ENCODE measurements at regions not wholly inside any gene's neighbourhood (a gene's known extent, or its start where the extent isn't known, plus 50 kb on each side); places are given as distances from the start of the nearest gene placed in this dataset.
"Not testable (repeated sequence)": the region's sequence is repeated elsewhere in the genome, so short reads cannot be mapped to it uniquely, and the experiment has no call there.

DNA sequence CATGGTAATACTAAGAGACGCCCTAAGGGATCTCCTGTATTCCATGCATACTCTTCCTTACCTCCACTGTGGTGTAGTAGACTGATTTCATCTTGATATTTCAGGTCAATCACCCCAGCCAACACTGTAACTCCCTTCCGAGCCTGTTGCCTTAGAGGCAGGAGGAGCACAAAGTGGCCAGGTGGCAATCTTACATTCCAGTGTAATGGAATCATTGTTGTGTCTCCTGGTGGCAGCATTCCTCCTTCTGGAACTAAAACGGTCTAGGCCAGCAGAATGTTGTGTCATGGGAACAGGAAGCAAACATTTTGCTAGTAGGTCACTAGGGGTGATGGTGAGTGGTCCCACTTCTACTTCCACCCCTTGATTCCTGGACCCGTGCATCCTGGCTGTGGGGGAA lies 405.7 kb upstream of the SLC10A2 start:
- no peaks in the 10 kb centered on the region for H4K20me1 ChIP-seq (ENCODE audit: low read length)
- H3K27me3 ChIP-seq (ENCODE audit: low read length), result peaks cover 3% of the 10 kb centered on the region
- H3F3A ChIP-seq (ENCODE audit: low read length, unreplicated experiment), result no peaks in the 10 kb centered on the region
- TF ChIP-seq EZH2 (IDR thresholded peaks at IDR 0.05; ENCODE audit: low read length, unreplicated experiment) (no peak), EZH2phosphoT487 (IDR thresholded peaks at IDR 0.05; ENCODE audit: borderline replicate concordance, low read length) (no peak)
- TF ChIP-seq, protein P1, sequence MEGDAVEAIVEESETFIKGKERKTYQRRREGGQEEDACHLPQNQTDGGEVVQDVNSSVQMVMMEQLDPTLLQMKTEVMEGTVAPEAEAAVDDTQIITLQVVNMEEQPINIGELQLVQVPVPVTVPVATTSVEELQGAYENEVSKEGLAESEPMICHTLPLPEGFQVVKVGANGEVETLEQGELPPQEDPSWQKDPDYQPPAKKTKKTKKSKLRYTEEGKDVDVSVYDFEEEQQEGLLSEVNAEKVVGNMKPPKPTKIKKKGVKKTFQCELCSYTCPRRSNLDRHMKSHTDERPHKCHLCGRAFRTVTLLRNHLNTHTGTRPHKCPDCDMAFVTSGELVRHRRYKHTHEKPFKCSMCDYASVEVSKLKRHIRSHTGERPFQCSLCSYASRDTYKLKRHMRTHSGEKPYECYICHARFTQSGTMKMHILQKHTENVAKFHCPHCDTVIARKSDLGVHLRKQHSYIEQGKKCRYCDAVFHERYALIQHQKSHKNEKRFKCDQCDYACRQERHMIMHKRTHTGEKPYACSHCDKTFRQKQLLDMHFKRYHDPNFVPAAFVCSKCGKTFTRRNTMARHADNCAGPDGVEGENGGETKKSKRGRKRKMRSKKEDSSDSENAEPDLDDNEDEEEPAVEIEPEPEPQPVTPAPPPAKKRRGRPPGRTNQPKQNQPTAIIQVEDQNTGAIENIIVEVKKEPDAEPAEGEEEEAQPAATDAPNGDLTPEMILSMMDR (conservative IDR thresholded peaks at IDR 0.05; ENCODE audit: low read depth, low read length), result no peak
- ATAC-seq, result no peak
- no peaks in the 10 kb centered on the region for H3K4me1 ChIP-seq (ENCODE audit: insufficient read depth, low read length)
- H3K9ac ChIP-seq (ENCODE audit: low read length), result no peak overlapping the region
- H3K27ac ChIP-seq (ENCODE audit: low read length), result no peak overlapping the region
- H2AFZ ChIP-seq (ENCODE audit: low read length), result no peak overlapping the region
- DNase-seq, result no peak
- no peaks in the 10 kb centered on the region for H3K9me3 ChIP-seq (ENCODE audit: low read length)
- no peaks in the 10 kb centered on the region for H3K36me3 ChIP-seq (ENCODE audit: low read depth, low read length)
- intact Hi-C loops (cut with micrococcal nuclease), result no loop called here
- no peaks in the 10 kb centered on the region for H3K79me2 ChIP-seq (ENCODE audit: low read length)
- ChIA-PET CTCF (no interaction called here), POLR2A (ENCODE audit: unreplicated experiment) (interaction anchor here (0.5 kb wide), 1 partner anchor 207 kb away, joined by 4 read pairs; no protein-coding TSS in a partner anchor)
- H3K4me2 ChIP-seq (ENCODE audit: low read length), result no peak overlapping the region
- no peaks in the 10 kb centered on the region for H3K9me2 ChIP-seq (replicated peaks; ENCODE audit: low read length)
- BruUV-seq (replicated peaks), result no TSS peak
- no peak overlapping the region for H3K4me3 ChIP-seq (ENCODE audit: low read length)

DNA sequence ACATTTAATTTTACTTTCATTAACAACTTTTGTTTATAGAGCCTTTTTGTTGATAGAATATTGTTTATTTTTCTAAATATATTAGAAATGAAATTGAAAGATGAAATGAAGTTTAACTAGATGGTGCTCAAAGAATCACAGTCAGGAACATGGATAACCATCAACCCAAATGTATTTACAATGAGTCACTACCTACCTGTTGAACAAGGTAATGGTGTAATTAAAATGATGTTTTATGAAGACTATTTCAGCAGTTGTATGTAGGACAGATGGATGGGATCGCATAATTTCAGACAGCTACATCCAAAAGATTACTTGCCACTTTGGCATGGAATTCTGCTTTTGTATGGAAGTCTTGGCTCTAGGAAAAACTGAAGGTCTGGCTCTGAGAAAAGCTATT lies 403.6 kb upstream of the SLC10A2 start:
- DNase-seq (no peak), ATAC-seq (no peak)
- Histone ChIP-seq H3K4me2 (ENCODE audit: low read length) (no peak overlapping the region), H3K79me2 (ENCODE audit: low read length) (no peaks in the 10 kb centered on the region), H3K9me2 (replicated peaks; ENCODE audit: low read length) (no peaks in the 10 kb centered on the region), H3K36me3 (ENCODE audit: low read depth, low read length) (no peaks in the 10 kb centered on the region), H4K20me1 (ENCODE audit: low read length) (no peaks in the 10 kb centered on the region), H3K27ac (ENCODE audit: low read length) (no peak overlapping the region), H3K4me3 (ENCODE audit: low read length) (no peak overlapping the region), H3K4me1 (ENCODE audit: insufficient read depth, low read length) (no peaks in the 10 kb centered on the region), H3K9ac (ENCODE audit: low read length) (no peak overlapping the region), H2AFZ (ENCODE audit: low read length) (no peak overlapping the region), H3F3A (ENCODE audit: low read length, unreplicated experiment) (no peaks in the 10 kb centered on the region), H3K27me3 (ENCODE audit: low read length) (peaks cover 3% of the 10 kb centered on the region), H3K9me3 (ENCODE audit: low read length) (no peaks in the 10 kb centered on the region)
- POLR2A ChIA-PET (ENCODE audit: unreplicated experiment), result no interaction called here
- CTCF ChIA-PET, result no interaction called here
- TF ChIP-seq EZH2 (IDR thresholded peaks at IDR 0.05; ENCODE audit: low read length, unreplicated experiment), result no peak
- no peak for TF ChIP-seq EZH2phosphoT487 (IDR thresholded peaks at IDR 0.05; ENCODE audit: borderline replicate concordance, low read length)
- TF ChIP-seq, protein P1 (conservative IDR thresholded peaks at IDR 0.05; ENCODE audit: low read depth, low read length), result no peak
- intact Hi-C loops (cut with micrococcal nuclease), result no loop called here
- no TSS peak for BruUV-seq (replicated peaks)

DNA sequence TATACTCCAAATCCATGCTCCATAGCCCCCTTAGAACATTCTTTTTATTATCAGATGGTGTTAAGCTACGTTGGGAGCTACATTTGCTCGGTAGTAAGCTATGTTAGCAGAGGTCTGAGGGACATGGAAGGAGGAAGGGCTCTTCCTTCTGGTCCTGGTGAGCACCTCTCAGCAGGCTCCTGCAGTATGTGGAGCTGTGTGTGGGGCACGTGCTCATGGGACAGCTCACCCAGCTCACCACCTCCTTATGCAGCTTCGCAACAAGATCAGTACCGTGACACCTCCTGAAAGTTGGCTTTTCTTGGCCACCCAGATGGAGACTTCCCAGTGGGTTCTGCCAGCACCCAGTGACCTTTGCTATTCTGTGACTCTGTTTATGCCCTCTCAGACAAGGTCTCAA lies 400.5 kb upstream of the SLC10A2 start:
- no peaks in the 10 kb centered on the region for H3K9me2 ChIP-seq (replicated peaks; ENCODE audit: low read length)
- no peaks in the 10 kb centered on the region for H3K9me3 ChIP-seq (ENCODE audit: low read length)
- DNase-seq (no peak), ATAC-seq (no peak)
- no peaks in the 10 kb centered on the region for H3K36me3 ChIP-seq (ENCODE audit: low read depth, low read length)
- no peak overlapping the region for H3K4me3 ChIP-seq (ENCODE audit: low read length)
- no peak for TF ChIP-seq EZH2phosphoT487 (IDR thresholded peaks at IDR 0.05; ENCODE audit: borderline replicate concordance, low read length)
- ChIA-PET POLR2A (ENCODE audit: unreplicated experiment) (no interaction called here), CTCF (no interaction called here)
- intact Hi-C loops (cut with micrococcal nuclease), result no loop called here
- H3K4me1 ChIP-seq (ENCODE audit: insufficient read depth, low read length), result no peaks in the 10 kb centered on the region
- H3K4me2 ChIP-seq (ENCODE audit: low read length), result no peak overlapping the region
- peaks cover 3% of the 10 kb centered on the region for H3K27me3 ChIP-seq (ENCODE audit: low read length)
- H3K79me2 ChIP-seq (ENCODE audit: low read length), result no peaks in the 10 kb centered on the region
- no peaks in the 10 kb centered on the region for H4K20me1 ChIP-seq (ENCODE audit: low read length)
- no peak overlapping the region for H3K9ac ChIP-seq (ENCODE audit: low read length)
- H3K27ac ChIP-seq (ENCODE audit: low read length), result no peak overlapping the region
- no TSS peak for BruUV-seq (replicated peaks)
- H3F3A ChIP-seq (ENCODE audit: low read length, unreplicated experiment), result no peaks in the 10 kb centered on the region
- H2AFZ ChIP-seq (ENCODE audit: low read length), result no peak overlapping the region

DNA sequence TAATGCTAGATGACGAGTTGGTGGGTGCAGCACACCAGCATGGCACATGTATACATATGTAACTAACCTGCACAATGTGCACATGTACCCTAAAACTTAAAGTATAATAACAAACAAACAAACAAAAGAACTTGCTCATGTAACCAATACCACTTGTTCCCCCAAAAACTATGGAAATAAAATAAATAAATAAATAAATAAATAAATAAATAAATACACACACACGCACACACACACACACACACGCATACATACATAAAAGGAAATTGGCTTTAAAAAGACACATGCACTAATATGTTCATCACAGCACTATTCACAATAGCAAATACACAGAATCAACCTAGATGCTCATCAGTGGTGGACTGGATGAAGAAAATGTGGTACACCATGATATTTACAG lies 394.0 kb upstream of the SLC10A2 start:
- H3K9me2 ChIP-seq (replicated peaks; ENCODE audit: low read length); intact Hi-C loops (cut with micrococcal nuclease); H2AFZ ChIP-seq (ENCODE audit: low read length); H3K79me2 ChIP-seq (ENCODE audit: low read length); H3F3A ChIP-seq (ENCODE audit: low read length, unreplicated experiment); H3K4me2 ChIP-seq (ENCODE audit: low read length); H3K9me3 ChIP-seq (ENCODE audit: low read length); H3K9ac ChIP-seq (ENCODE audit: low read length); H3K27me3 ChIP-seq (ENCODE audit: low read length); ATAC-seq; H3K27ac ChIP-seq (ENCODE audit: low read length); POLR2A ChIA-PET (ENCODE audit: unreplicated experiment); CTCF ChIA-PET; H3K36me3 ChIP-seq (ENCODE audit: low read depth, low read length); H3K4me1 ChIP-seq (ENCODE audit: insufficient read depth, low read length); H4K20me1 ChIP-seq (ENCODE audit: low read length); BruUV-seq (replicated peaks); H3K4me3 ChIP-seq (ENCODE audit: low read length); DNase-seq: not testable (repeated sequence)

DNA sequence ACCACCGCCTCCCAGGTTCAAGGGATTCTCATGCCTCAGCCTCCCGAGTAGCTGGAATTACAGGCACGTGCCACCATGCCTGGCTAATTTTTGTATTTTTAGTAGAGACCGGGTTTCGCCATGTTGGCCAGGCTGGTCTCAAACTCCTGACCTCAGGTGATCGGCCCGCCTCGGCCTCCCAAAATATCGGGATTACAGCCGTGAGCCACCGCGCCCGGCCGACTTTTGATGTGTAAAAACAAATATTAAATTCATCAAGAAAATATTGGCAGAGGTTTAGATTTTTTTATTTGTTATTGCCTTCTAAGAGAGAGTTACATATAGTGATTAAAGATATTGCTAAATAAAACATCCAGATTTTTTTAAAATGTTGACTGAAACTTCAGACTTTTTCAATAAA lies 390.8 kb upstream of the SLC10A2 start:
- CTCF ChIA-PET; H3K36me3 ChIP-seq (ENCODE audit: low read depth, low read length); H4K20me1 ChIP-seq (ENCODE audit: low read length); H3K9me2 ChIP-seq (replicated peaks; ENCODE audit: low read length); H3K9me3 ChIP-seq (ENCODE audit: low read length); H3K4me1 ChIP-seq (ENCODE audit: insufficient read depth, low read length); H3F3A ChIP-seq (ENCODE audit: low read length, unreplicated experiment); H3K4me3 ChIP-seq (ENCODE audit: low read length); H3K27ac ChIP-seq (ENCODE audit: low read length); DNase-seq; H3K4me2 ChIP-seq (ENCODE audit: low read length); POLR2A ChIA-PET (ENCODE audit: unreplicated experiment); H3K79me2 ChIP-seq (ENCODE audit: low read length); BruUV-seq (replicated peaks); H2AFZ ChIP-seq (ENCODE audit: low read length); H3K9ac ChIP-seq (ENCODE audit: low read length); ATAC-seq; intact Hi-C loops (cut with micrococcal nuclease): not testable (repeated sequence)
- H3K27me3 ChIP-seq (ENCODE audit: low read length), result peaks cover 12% of the 10 kb centered on the region; the same call in 1 of the 2 replicates
